GM23338 (cell line): ENCODE measurements at regions not wholly inside any gene's neighbourhood (a gene's known extent, or its start where the extent isn't known, plus 50 kb on each side); places are given as distances from the start of the nearest gene placed in this dataset.

ENCODE experiments used
- ATAC-seq: fragments of 200-7000 bp; cut with Tn5 transposase; 3 replicates; pipeline ENCODE4 v1.9.1; 2020
- DNase-seq: peaks from one replicate; pipeline ENCODE4 v3.0.0-alpha.2; 2015; ENCODE audit warnings: low spot score
- H2AFZ ChIP-seq: fragments of 200-600 bp; sonication (generic); 2 replicates; pipeline ENCODE4 v1.8.0; 2016; ENCODE audit warnings: antibody characterized with exemption, mild to moderate bottlenecking, moderate library complexity
- H3F3A ChIP-seq: fragments of 200-600 bp; sonication (generic); replicated peaks from 2 replicates; pipeline ENCODE4 v1.8.0; 2017; ENCODE audit warnings: antibody characterized with exemption, mixed run types, low read depth
- H3K27ac ChIP-seq: fragments of 200-600 bp; sonication (generic); 2 replicates; pipeline ENCODE4 v1.6.1; 2016; ENCODE audit warnings: low read depth
- H3K27me3 ChIP-seq: fragments of 200-600 bp; sonication (generic); 2 replicates; pipeline ENCODE4 v1.8.0; 2016; ENCODE audit warnings: mild to moderate bottlenecking, mixed run types, moderate library complexity; ENCODE audit not compliant: insufficient read depth
- H3K36me3 ChIP-seq: fragments of 200-600 bp; sonication (generic); 2 replicates; pipeline ENCODE4 v1.8.0; 2016; ENCODE audit warnings: mild to moderate bottlenecking; ENCODE audit not compliant: insufficient read depth
- H3K4me1 ChIP-seq: fragments of 200-600 bp; sonication (generic); 2 replicates; pipeline ENCODE4 v1.8.0; 2016; ENCODE audit warnings: mild to moderate bottlenecking, moderate library complexity; ENCODE audit not compliant: insufficient read depth
- H3K4me2 ChIP-seq: fragments of 200-600 bp; sonication (generic); 2 replicates; pipeline ENCODE4 v1.7.1; 2017; ENCODE audit warnings: mixed run types
- H3K4me3 ChIP-seq: fragments of 200-600 bp; sonication (generic); 2 replicates; pipeline ENCODE4 v1.6.1; 2016; ENCODE audit warnings: mixed run types
- H3K79me2 ChIP-seq: fragments of 200-600 bp; sonication (generic); replicated peaks from 2 replicates; pipeline ENCODE4 v1.8.0; 2017; ENCODE audit warnings: mild to moderate bottlenecking; ENCODE audit not compliant: insufficient read depth
- H3K9me2 ChIP-seq: fragments of 200-600 bp; sonication (generic); 2 replicates; pipeline ENCODE4 v1.8.0; 2017; ENCODE audit not compliant: insufficient read depth
- H4K20me1 ChIP-seq: fragments of 200-600 bp; sonication (generic); replicated peaks from 2 replicates; pipeline ENCODE4 v1.8.0; 2017; ENCODE audit warnings: mild to moderate bottlenecking; ENCODE audit not compliant: insufficient read depth
- H3K27ac Mint-ChIP-seq: 2 replicates; pipeline ENCODE4 v1.8.0; 2020; ENCODE audit warnings: inconsistent platforms, mild to moderate bottlenecking, moderate library complexity, mixed read lengths
- H3K27me3 Mint-ChIP-seq: 3 replicates; pipeline ENCODE4 v1.8.0; 2022; ENCODE audit warnings: low read depth, mild to moderate bottlenecking, moderate library complexity, mixed read lengths, inconsistent platforms; ENCODE audit not compliant: insufficient read depth, poor library complexity
- H3K36me3 Mint-ChIP-seq: 3 replicates; pipeline ENCODE4 v1.8.0; 2021; ENCODE audit warnings: low read depth, mild to moderate bottlenecking, inconsistent platforms, moderate library complexity, mixed read lengths
- H3K4me1 Mint-ChIP-seq: 3 replicates; pipeline ENCODE4 v1.8.0; 2020; ENCODE audit warnings: mild to moderate bottlenecking, inconsistent platforms, mixed read lengths
- H3K4me3 Mint-ChIP-seq: 3 replicates; pipeline ENCODE4 v1.8.0; 2021; ENCODE audit warnings: moderate library complexity, mild to moderate bottlenecking, inconsistent platforms, mixed read lengths
- H3K9me3 Mint-ChIP-seq: 3 replicates; pipeline ENCODE4 v1.8.0; 2020; ENCODE audit warnings: moderate library complexity, mild to moderate bottlenecking, inconsistent platforms, mixed read lengths
- CREB1 ChIP-seq: fragments of 250-450 bp; sonication (Bioruptor Pico); IDR thresholded peaks from 2 replicates; pipeline ENCODE4 v1.5.0; 2020; ENCODE audit warnings: low read depth, mild to moderate bottlenecking, moderate library complexity
- CTCF ChIP-seq, 2 experiments: fragments of 200-600 bp in 1 of 2; sonication (generic) in 1 of 2; conservative IDR thresholded peaks; 2 replicates each; pipeline versions ENCODE4 v1.5.1 to v1.6.1; 2016 to 2017; ENCODE audit warnings: antibody characterized with exemption in 2 of 2, low read depth in 2 of 2, mild to moderate bottlenecking in 2 of 2, moderate library complexity in 1 of 2
- ETS1 ChIP-seq: IDR thresholded peaks from 2 replicates; pipeline ENCODE4 v1.6.1; 2016; ENCODE audit warnings: antibody characterized with exemption
- EZH2 ChIP-seq: fragments of 200-600 bp; sonication (generic); IDR thresholded peaks from one replicate; pipeline ENCODE4 v1.8.0; 2017; ENCODE audit warnings: antibody characterized with exemption, mild to moderate bottlenecking, low read depth; ENCODE audit not compliant: unreplicated experiment
- EZH2phosphoT487 ChIP-seq: fragments of 200-600 bp; sonication (generic); IDR thresholded peaks from one replicate; pipeline ENCODE4 v1.8.1; 2018; ENCODE audit warnings: antibody characterized with exemption; ENCODE audit not compliant: unreplicated experiment
- JUNB ChIP-seq: IDR thresholded peaks from one replicate; pipeline ENCODE4 v1.6.1; 2016; ENCODE audit warnings: antibody characterized with exemption; ENCODE audit not compliant: unreplicated experiment
- NANOG ChIP-seq: IDR thresholded peaks from 2 replicates; pipeline ENCODE4 v1.6.1; 2016; ENCODE audit warnings: antibody characterized with exemption, borderline replicate concordance
- POLR2AphosphoS5 ChIP-seq: IDR thresholded peaks from 2 replicates; pipeline ENCODE4 v1.6.1; 2016; ENCODE audit warnings: antibody characterized with exemption, low read depth
- REST ChIP-seq: IDR thresholded peaks from one replicate; pipeline ENCODE4 v1.6.1; 2018; ENCODE audit warnings: antibody characterized with exemption; ENCODE audit not compliant: unreplicated experiment
- ZNF114 ChIP-seq: fragments of 250-450 bp; sonication (Bioruptor Pico); IDR thresholded peaks from 2 replicates; pipeline ENCODE4 v1.5.0; 2020; ENCODE audit warnings: mild to moderate bottlenecking, moderate library complexity
- ZNF331 ChIP-seq: fragments of 250-450 bp; sonication (Bioruptor Pico); IDR thresholded peaks from 2 replicates; pipeline ENCODE4 v1.5.0; 2020; ENCODE audit warnings: low read depth, mild to moderate bottlenecking, moderate library complexity

- TF ChIP-seq REST (no peak), CTCF (conservative IDR thresholded peaks at IDR 0.05; ENCODE audit: low read depth in 2 of 2) (no peak), ETS1 (no peak)
These were observed 134.0 kb downstream of the UFM1 start (continued) for GRCh38 chr13:38483623-38484022.

- no peak overlapping the region for H2AFZ ChIP-seq
- Mint-ChIP-seq H3K27me3 (no peaks in the 10 kb centered on the region), H3K27ac (no peak overlapping the region), H3K4me1 (no peaks in the 10 kb centered on the region), H3K9me3 (no peaks in the 10 kb centered on the region), H3K36me3 (no peaks in the 10 kb centered on the region), H3K4me3 (no peak overlapping the region)
- H3K9me2 ChIP-seq: no peaks in the 10 kb centered on the region
- H3K4me1 ChIP-seq: no peaks in the 10 kb centered on the region
- H3K4me3 ChIP-seq: no peak overlapping the region
- H3F3A ChIP-seq: no peaks in the 10 kb centered on the region
- ATAC-seq (no peak), DNase-seq (no peak)
- no peaks in the 10 kb centered on the region for H3K79me2 ChIP-seq
- H3K36me3 ChIP-seq: no peaks in the 10 kb centered on the region
- H3K27me3 ChIP-seq: no peaks in the 10 kb centered on the region
- H3K4me2 ChIP-seq: no peak overlapping the region
- no peaks in the 10 kb centered on the region for H4K20me1 ChIP-seq
- no peak overlapping the region for H3K27ac ChIP-seq
- TF ChIP-seq POLR2AphosphoS5 (no peak), ZNF114 (CRISPR knock-in tag) (no peak), JUNB (no peak), EZH2phosphoT487 (no peak), ZNF331 (CRISPR knock-in tag) (no peak), CTCF (conservative IDR thresholded peaks at IDR 0.05; ENCODE audit: low read depth in 2 of 2) (no peak), CREB1 (no peak), NANOG (no peak), EZH2 (no peak), REST (no peak), ETS1 (no peak)
These were observed 141.0 kb downstream of the UFM1 start for GRCh38 chr13:38490657-38491056.
